ENCODE measurements at regions not wholly inside any gene's neighbourhood (a gene's known extent, or its start where the extent isn't known, plus 50 kb on each side); places are given as distances from the start of the nearest gene placed in this dataset.

DNA sequence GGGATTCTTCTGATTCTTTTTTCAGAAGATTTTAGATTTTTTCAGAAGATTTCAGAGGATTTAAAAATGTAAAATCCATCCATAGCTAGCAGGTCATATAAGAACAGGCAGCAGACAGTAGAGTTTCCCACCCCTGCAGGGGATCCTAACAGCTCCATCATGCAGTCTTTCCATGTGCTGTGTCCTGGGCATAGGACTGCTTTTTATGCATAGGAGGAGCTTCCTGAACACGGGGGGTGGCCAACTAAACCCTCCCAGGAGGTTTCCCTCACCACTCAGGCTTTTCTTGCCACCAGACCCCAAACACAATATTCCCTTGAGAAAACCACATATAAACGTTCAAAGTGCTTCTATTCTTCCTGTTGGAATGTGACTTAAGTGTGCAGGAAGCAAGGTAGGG lies 90.1 kb upstream of the TNR start:
- H3K4me3 ChIP-seq (ENCODE audit: low read length): no peak overlapping the region
- no peak for DNase-seq (ENCODE audit: low read depth)
- TF ChIP-seq, protein P1, sequence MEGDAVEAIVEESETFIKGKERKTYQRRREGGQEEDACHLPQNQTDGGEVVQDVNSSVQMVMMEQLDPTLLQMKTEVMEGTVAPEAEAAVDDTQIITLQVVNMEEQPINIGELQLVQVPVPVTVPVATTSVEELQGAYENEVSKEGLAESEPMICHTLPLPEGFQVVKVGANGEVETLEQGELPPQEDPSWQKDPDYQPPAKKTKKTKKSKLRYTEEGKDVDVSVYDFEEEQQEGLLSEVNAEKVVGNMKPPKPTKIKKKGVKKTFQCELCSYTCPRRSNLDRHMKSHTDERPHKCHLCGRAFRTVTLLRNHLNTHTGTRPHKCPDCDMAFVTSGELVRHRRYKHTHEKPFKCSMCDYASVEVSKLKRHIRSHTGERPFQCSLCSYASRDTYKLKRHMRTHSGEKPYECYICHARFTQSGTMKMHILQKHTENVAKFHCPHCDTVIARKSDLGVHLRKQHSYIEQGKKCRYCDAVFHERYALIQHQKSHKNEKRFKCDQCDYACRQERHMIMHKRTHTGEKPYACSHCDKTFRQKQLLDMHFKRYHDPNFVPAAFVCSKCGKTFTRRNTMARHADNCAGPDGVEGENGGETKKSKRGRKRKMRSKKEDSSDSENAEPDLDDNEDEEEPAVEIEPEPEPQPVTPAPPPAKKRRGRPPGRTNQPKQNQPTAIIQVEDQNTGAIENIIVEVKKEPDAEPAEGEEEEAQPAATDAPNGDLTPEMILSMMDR (conservative IDR thresholded peaks at IDR 0.05; ENCODE audit: low read length): no peak

DNA sequence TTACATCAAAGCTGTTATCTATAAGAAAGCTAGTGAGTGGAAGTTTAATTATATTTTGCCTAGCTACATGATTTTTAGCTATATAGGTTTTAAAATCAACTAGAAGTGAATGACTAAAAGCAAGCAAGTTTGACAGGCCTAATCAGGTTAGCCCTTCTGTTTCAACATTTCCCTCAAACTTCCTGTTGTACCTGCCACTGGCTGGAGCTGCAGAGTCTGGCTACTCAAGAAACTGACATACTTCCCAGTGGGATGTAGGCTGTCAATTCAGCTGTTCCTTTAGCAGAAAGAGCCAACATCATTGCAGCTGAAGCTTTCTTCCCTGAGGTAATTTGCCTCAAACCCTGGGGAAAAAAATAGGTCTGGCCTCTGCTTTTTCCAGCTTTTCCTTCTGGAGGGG lies 87.1 kb upstream of the TNR start:
- no peak overlapping the region for H3K4me3 ChIP-seq (ENCODE audit: low read length)
- no peak for DNase-seq (ENCODE audit: low read depth)
- TF ChIP-seq, protein P1 (conservative IDR thresholded peaks at IDR 0.05; ENCODE audit: low read length): no peak

DNA sequence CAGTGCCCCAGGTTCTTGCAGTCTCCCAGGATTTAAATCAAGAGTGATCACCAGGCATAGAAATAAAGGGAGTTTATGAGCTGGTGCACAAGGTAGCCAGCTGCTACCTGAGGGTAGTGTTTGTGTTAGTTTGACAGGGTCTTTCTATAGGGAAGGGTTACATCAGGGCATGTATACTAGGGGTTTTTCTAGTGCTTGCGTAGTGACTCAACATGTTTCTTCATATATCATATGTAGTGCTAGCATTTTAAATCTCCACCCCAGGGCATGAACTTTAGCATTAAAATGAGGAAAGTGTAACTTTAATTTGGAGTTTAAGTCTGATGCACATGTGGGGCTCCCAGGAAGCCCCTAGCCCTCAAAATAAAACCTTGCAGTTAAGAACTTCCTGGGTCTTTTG lies 86.5 kb upstream of the TNR start:
- no peak overlapping the region for H3K4me3 ChIP-seq (ENCODE audit: low read length)
- no peak for DNase-seq (ENCODE audit: low read depth)
- TF ChIP-seq, protein P1 (conservative IDR thresholded peaks at IDR 0.05; ENCODE audit: low read length): no peak

DNA sequence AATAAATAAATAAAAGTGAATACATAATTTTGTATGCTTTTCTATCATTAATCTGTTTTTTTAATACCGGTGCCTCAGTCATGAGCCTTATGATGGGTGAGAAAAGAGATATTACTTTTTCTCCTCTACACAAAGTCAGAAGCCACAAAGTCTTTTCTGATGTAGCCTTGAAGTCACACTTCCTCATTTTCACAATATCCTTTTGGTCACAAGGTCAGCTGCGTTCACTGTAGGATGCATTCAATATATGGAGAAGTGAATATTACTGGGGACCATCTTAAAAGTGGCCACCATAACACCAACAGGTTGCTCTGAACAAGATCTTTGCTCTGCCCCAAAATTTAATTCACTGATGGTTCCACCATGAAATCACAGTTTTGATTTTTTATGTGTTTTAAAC lies 83.3 kb upstream of the TNR start:
- TF ChIP-seq, protein P1 (conservative IDR thresholded peaks at IDR 0.05; ENCODE audit: low read length): no peak
- no peak overlapping the region for H3K4me3 ChIP-seq (ENCODE audit: low read length)
- no peak for DNase-seq (ENCODE audit: low read depth)

DNA sequence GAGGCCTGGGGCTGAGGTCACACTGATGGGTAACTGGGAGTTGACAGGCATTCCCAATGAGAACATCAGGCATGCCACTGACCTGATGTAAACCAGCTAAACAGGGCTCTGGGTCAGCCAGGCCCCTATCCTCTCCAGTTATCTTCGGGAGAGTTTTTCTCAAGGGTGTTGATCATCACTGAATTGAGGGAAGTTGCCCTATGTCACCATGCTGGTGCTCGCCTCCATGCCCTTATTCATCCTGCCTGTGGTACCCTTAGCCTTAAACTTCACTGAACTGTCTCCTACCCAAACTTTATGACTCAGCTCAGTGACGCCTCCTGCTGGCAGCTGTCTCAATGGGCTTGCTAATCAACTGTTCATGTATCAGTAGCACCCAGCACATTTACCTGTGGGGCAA lies 80.7 kb upstream of the TNR start:
- TF ChIP-seq, protein P1 (conservative IDR thresholded peaks at IDR 0.05; ENCODE audit: low read length): no peak
- H3K4me3 ChIP-seq (ENCODE audit: low read length): no peak overlapping the region
- DNase-seq (ENCODE audit: low read depth): no peak

DNA sequence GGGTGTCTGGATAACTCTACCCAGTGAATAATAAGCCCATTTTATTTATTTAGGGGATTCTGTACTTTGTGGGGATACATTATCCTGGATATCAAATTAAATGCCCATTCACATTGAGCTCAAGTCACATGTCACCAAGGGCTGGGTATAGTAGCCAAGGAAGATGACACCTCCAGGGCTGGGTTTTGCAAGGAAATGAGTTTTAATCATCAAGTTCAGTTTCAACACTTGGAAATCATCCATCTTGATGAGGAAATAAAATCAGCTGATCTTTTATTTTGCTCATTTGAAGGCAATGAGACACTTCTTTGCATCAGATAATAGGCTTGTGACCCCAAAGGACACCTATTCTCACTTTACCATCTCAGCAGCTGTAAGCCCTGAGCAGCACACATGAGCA lies 80.0 kb upstream of the TNR start:
- DNase-seq (ENCODE audit: low read depth): peak; percentile 15
- no peak overlapping the region for H3K4me3 ChIP-seq (ENCODE audit: low read length)
- TF ChIP-seq, protein P1 (conservative IDR thresholded peaks at IDR 0.05; ENCODE audit: low read length): no peak

DNA sequence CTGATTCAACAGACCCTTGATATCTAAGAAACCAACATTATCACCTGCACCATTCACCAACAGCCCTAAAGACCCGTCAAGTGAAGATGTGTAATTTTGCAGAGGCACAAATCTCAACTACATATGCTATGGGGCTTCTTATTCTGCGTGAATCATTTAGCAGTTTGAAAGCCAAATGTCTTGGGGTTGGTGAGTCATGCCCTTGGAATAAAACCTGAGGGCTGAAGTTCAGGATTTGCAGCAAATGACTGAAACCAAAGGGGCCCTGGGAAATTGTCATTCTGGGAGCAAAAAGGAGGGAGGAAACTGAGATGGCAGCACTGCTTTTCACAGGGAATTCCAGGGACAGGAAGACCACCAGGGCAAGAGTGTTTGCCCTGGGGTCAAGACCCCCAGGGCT lies 79.2 kb upstream of the TNR start:
- no peak overlapping the region for H3K4me3 ChIP-seq (ENCODE audit: low read length)
- TF ChIP-seq, protein P1 (conservative IDR thresholded peaks at IDR 0.05; ENCODE audit: low read length): no peak
- DNase-seq (ENCODE audit: low read depth): peak; percentile 54
